Bronchial epithelial cell (primary cell): ENCODE measurements at regions not wholly inside any gene's neighbourhood (a gene's known extent, or its start where the extent isn't known, plus 50 kb on each side); places are given as distances from the start of the nearest gene placed in this dataset.

Experiments used
- DNase-seq: peaks from one replicate; pipeline ENCODE4 v3.0.0-alpha.2; 2010; ENCODE audit warnings: low read depth
- FAIRE-seq: peaks from 2 replicates; lab custom pipeline; 2011; peaks lifted over from hg19 to GRCh38; lab: Jason Lieb, UNC
- H3K27me3 ChIP-seq: 2 replicates; pipeline ENCODE4 v1.5.1; 2011; ENCODE audit warnings: low read length; ENCODE audit not compliant: control insufficient read depth, insufficient read depth
- H3K36me3 ChIP-seq: 2 replicates; pipeline ENCODE4 v1.5.1; 2011; ENCODE audit warnings: low read length; ENCODE audit not compliant: control insufficient read depth, insufficient read depth
- H3K4me3 ChIP-seq: 2 replicates; pipeline ENCODE4 v1.5.1; 2011; ENCODE audit warnings: mild to moderate bottlenecking, low read depth, low read length, control low read depth
- CTCF ChIP-seq: IDR thresholded peaks from 2 replicates; pipeline ENCODE4 v1.5.1; 2011; ENCODE audit warnings: mild to moderate bottlenecking, moderate library complexity, low read length, control low read depth, inconsistent platforms; ENCODE audit not compliant: insufficient read depth, severe bottlenecking

- no peak for TF ChIP-seq CTCF
- H3K4me3 ChIP-seq = no peak overlapping the region
- DNase-seq (peak; percentile 59), FAIRE-seq (no peak)
- no peaks in the 10 kb centered on the region for H3K27me3 ChIP-seq
- H3K36me3 ChIP-seq = no peaks in the 10 kb centered on the region
These were observed 493.3 kb downstream of the PRELID2 start for GRCh38 chr5:145341842-145342241.

DNA sequence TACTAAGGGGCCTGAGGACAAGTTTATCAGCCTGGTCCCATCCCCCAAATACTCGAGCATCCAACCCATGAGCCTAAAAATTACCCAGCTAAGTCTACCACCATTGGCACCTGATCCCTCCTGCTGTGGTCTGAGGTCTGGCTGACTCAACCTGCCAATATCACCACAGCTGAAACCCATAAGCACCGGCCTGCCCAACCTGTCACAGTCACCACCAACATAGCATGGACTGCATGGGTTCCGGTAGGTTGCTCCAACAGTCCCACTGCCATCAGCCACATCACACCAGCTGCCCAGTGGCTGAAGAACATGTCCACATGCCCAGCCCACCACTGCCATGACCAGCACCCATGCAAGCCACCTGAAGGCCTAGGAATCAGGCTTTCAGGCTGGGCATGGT, 495.0 kb downstream of the PRELID2 start:
- Histone ChIP-seq H3K27me3 (no peaks in the 10 kb centered on the region), H3K4me3 (no peak overlapping the region), H3K36me3 (no peaks in the 10 kb centered on the region)
- FAIRE-seq (peak; percentile 23), DNase-seq (no peak)
- TF ChIP-seq CTCF = no peak

GRCh38 chr5:145324767-145325479, 510.2 kb downstream of the PRELID2 start:
- Histone ChIP-seq H3K27me3 (no peaks in the 10 kb centered on the region), H3K36me3 (no peaks in the 10 kb centered on the region), H3K4me3 (no peak overlapping the region)
- DNase-seq (no peak), FAIRE-seq (no peak)
- no peak for TF ChIP-seq CTCF

GRCh38 chr5:145324101-145324500, 511.0 kb downstream of the PRELID2 start:
- no peak overlapping the region for H3K4me3 ChIP-seq
- DNase-seq (no peak), FAIRE-seq (no peak)
- TF ChIP-seq CTCF = no peak
- H3K36me3 ChIP-seq = no peaks in the 10 kb centered on the region
- H3K27me3 ChIP-seq = no peaks in the 10 kb centered on the region

DNA sequence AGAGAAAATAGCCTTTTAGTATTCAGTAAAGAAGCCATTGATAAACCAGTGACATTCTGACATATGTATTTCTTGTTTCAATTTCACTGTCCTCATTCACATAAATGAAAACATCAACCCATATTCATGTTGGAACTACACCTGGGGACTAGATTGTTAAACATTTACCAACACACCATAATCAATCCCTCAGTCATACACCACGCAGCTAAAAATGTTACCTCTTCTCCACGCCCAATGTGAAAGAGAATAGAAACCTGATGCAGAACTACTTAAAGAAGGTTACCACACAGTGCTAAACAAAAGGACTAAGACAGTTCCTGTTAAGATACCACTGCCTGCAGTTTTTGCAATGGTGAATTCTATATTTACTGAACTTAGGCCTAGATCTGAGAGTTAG, 518.9 kb downstream of the PRELID2 start:
- Histone ChIP-seq H3K36me3 (no peaks in the 10 kb centered on the region), H3K4me3 (no peak overlapping the region), H3K27me3 (no peaks in the 10 kb centered on the region)
- TF ChIP-seq CTCF = no peak
- FAIRE-seq (no peak), DNase-seq (no peak)

- FAIRE-seq (no peak), DNase-seq (no peak)
These were observed 527.2 kb downstream of the PRELID2 start for GRCh38 chr5:145307866-145308382.

More at GRCh38 chr5:145307866-145308382, 527.2 kb downstream of the PRELID2 start:
- Histone ChIP-seq H3K36me3 (no peaks in the 10 kb centered on the region), H3K27me3 (no peaks in the 10 kb centered on the region), H3K4me3 (no peak overlapping the region)
- TF ChIP-seq CTCF = no peak
